Loucy (cell line): ENCODE measurements at regions not wholly inside any gene's neighbourhood (a gene's known extent, or its start where the extent isn't known, plus 50 kb on each side); places are given as distances from the start of the nearest gene placed in this dataset.

Experiments used
- H2AFZ ChIP-seq: fragments of 200-600 bp; sonication (generic); 2 replicates; pipeline ENCODE4 v1.6.0; 2016; ENCODE audit warnings: antibody characterized with exemption, mild to moderate bottlenecking, low read length, moderate library complexity
- H3F3A ChIP-seq: fragments of 200-600 bp; 2 replicates; pipeline ENCODE4 v1.6.0; 2016; ENCODE audit warnings: antibody characterized with exemption, low read depth, mild to moderate bottlenecking
- H3K27me3 ChIP-seq: fragments of 200-600 bp; sonication (generic); 2 replicates; pipeline ENCODE4 v1.6.1; 2014; ENCODE audit warnings: low read length, mild to moderate bottlenecking; ENCODE audit not compliant: insufficient read depth, poor library complexity, severe bottlenecking
- H3K36me3 ChIP-seq: fragments of 200-600 bp; sonication (generic); 2 replicates; pipeline ENCODE4 v1.6.1; 2016; ENCODE audit warnings: low read length; ENCODE audit not compliant: insufficient read depth
- H3K4me1 ChIP-seq: fragments of 200-600 bp; sonication (generic); 2 replicates; pipeline ENCODE4 v1.5.1; 2014; ENCODE audit warnings: low read length, mild to moderate bottlenecking; ENCODE audit not compliant: insufficient read depth, poor library complexity, severe bottlenecking
- H3K4me2 ChIP-seq: fragments of 200-600 bp; sonication (generic); 2 replicates; pipeline ENCODE4 v1.6.0; 2014; ENCODE audit warnings: antibody characterized with exemption, low read length, low read depth, mild to moderate bottlenecking; ENCODE audit not compliant: poor library complexity, severe bottlenecking
- H3K4me3 ChIP-seq: fragments of 200-600 bp; sonication (generic); 2 replicates; pipeline ENCODE4 v1.5.1; 2014; ENCODE audit warnings: low read length, mild to moderate bottlenecking, mixed read lengths; ENCODE audit not compliant: poor library complexity, severe bottlenecking
- H3K79me2 ChIP-seq: fragments of 200-600 bp; sonication (generic); 2 replicates; pipeline ENCODE4 v1.6.1; 2014; ENCODE audit warnings: low read length; ENCODE audit not compliant: insufficient read depth
- H3K9ac ChIP-seq: fragments of 200-600 bp; sonication (generic); 2 replicates; pipeline ENCODE4 v1.6.0; 2014; ENCODE audit warnings: mild to moderate bottlenecking, low read depth, low read length, moderate library complexity; ENCODE audit not compliant: poor library complexity, severe bottlenecking
- H3K9me2 ChIP-seq: fragments of 200-600 bp; sonication (generic); replicated peaks from 2 replicates; pipeline ENCODE4 v1.6.1; 2016; ENCODE audit warnings: low read depth, low read length, mixed read lengths
- H3K9me3 ChIP-seq: fragments of 200-600 bp; sonication (generic); 2 replicates; pipeline ENCODE4 v1.6.1; 2014; ENCODE audit warnings: mild to moderate bottlenecking, antibody characterized with exemption, low read length, low read depth; ENCODE audit not compliant: insufficient read depth
- H4K20me1 ChIP-seq: fragments of 200-600 bp; sonication (generic); 2 replicates; pipeline ENCODE4 v1.6.0; 2014; ENCODE audit warnings: antibody characterized with exemption, low read length, mild to moderate bottlenecking; ENCODE audit not compliant: insufficient read depth, poor library complexity, severe bottlenecking
- CTCF ChIP-seq: fragments of 200-600 bp; sonication (generic); conservative IDR thresholded peaks from 2 replicates; pipeline ENCODE4 v1.5.1; 2014; ENCODE audit warnings: mild to moderate bottlenecking, antibody characterized with exemption, low read length
- EZH2phosphoT487 ChIP-seq: fragments of 200-600 bp; IDR thresholded peaks from 2 replicates; pipeline ENCODE4 v1.6.1; 2018; ENCODE audit warnings: antibody characterized with exemption, mild to moderate bottlenecking, moderate library complexity, borderline replicate concordance

- Histone ChIP-seq H2AFZ (no peak overlapping the region), H3K9me2 (no peaks in the 10 kb centered on the region), H3K4me3 (no peak overlapping the region), H3K27me3 (no peaks in the 10 kb centered on the region), H3K36me3 (no peaks in the 10 kb centered on the region), H3K9me3 (no peaks in the 10 kb centered on the region), H3F3A (peaks cover 3% of the 10 kb centered on the region; the same call in 1 of the 2 replicates), H3K9ac (no peak overlapping the region), H3K4me2 (no peak overlapping the region), H3K79me2 (no peaks in the 10 kb centered on the region), H4K20me1 (no peaks in the 10 kb centered on the region), H3K4me1 (peaks cover 14% of the 10 kb centered on the region)
- TF ChIP-seq EZH2phosphoT487 (no peak), CTCF (no peak)
Measured at GRCh38 chr2:172179045-172179701, 76.5 kb upstream of the DLX2 start.

DNA sequence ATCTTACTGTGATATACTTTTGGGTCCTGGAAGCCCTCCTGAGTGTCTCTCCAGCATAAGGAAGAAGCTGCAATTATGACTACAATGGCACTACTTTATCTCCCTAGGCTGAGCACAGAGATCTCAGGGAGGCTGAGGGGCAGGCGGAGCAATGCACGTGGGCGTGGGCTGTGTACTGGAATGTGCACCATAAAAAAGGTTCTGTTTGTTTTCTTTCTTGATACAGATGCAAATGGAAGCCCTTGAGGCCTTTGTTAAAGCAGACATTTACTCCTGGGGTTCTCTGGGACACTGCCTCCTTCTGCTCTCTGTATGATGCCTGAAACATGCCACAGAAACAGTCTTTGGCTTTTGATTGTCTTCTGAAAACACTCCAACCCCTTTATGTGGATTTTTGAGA lies 79.1 kb upstream of the DLX2 start:
- H2AFZ ChIP-seq, result peak overlapping the region; percentile 76
- no peaks in the 10 kb centered on the region for H3F3A ChIP-seq
- no peak overlapping the region for H3K4me2 ChIP-seq
- no peaks in the 10 kb centered on the region for H4K20me1 ChIP-seq
- H3K4me3 ChIP-seq, result no peak overlapping the region
- H3K79me2 ChIP-seq, result no peaks in the 10 kb centered on the region
- no peaks in the 10 kb centered on the region for H3K27me3 ChIP-seq
- TF ChIP-seq CTCF (no peak), EZH2phosphoT487 (no peak)
- H3K36me3 ChIP-seq, result no peaks in the 10 kb centered on the region
- no peaks in the 10 kb centered on the region for H3K9me3 ChIP-seq
- H3K9ac ChIP-seq, result no peak overlapping the region
- no peaks in the 10 kb centered on the region for H3K9me2 ChIP-seq
- H3K4me1 ChIP-seq, result peaks cover 14% of the 10 kb centered on the region

DNA sequence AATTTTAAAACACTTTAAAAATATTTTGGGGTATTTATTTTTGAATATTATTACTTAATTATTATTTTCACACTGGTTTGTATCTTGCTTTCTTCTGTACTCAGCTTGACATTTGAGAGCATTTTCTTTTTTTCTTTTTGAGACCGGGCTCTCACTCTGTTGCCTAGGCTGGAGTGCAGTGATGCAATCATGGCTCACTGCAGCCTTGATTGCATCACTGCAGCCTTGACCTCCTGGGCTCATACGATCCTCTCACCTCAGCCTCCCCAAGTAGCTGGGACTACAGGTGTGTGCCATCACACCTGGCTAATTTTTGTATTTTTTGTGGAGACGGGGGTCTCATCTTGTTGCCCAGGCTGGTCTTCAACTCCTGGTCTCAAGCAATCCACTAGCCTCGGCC lies 79.9 kb upstream of the DLX2 start:
- no peaks in the 10 kb centered on the region for H3K9me2 ChIP-seq
- no peak overlapping the region for H3K4me3 ChIP-seq
- H3K27me3 ChIP-seq, result no peaks in the 10 kb centered on the region
- H3K36me3 ChIP-seq, result no peaks in the 10 kb centered on the region
- H4K20me1 ChIP-seq, result no peaks in the 10 kb centered on the region
- H3K9me3 ChIP-seq, result no peaks in the 10 kb centered on the region
- no peak overlapping the region for H3K9ac ChIP-seq
- H3K4me2 ChIP-seq, result no peak overlapping the region
- no peak overlapping the region for H2AFZ ChIP-seq
- no peaks in the 10 kb centered on the region for H3K79me2 ChIP-seq
- TF ChIP-seq EZH2phosphoT487 (no peak), CTCF (no peak)
- no peaks in the 10 kb centered on the region for H3F3A ChIP-seq
- peaks cover 14% of the 10 kb centered on the region for H3K4me1 ChIP-seq
